ENCODE measurements at regions not wholly inside any gene's neighbourhood (a gene's known extent, or its start where the extent isn't known, plus 50 kb on each side); places are given as distances from the start of the nearest gene placed in this dataset.

DNA sequence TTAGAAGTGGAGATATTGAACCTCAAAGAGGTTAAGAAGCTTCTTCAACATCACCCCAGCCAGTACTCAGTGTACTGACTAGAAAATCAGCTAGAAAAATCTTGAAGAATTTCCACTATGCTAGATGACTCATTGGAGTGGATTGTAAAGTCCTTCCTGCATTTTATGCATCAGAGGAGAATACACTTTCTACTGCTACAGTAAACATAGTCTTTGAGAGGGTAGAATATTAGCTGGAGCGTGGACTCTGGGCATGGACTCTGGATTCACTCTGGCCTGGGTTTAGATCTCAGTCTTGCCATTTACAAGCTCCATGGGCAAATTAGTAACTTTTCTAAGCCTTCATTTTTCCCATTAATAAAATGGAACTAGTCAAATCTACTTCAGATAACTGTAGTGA, 215.9 kb downstream of the IRS1 start:
- TF ChIP-seq, protein P1, sequence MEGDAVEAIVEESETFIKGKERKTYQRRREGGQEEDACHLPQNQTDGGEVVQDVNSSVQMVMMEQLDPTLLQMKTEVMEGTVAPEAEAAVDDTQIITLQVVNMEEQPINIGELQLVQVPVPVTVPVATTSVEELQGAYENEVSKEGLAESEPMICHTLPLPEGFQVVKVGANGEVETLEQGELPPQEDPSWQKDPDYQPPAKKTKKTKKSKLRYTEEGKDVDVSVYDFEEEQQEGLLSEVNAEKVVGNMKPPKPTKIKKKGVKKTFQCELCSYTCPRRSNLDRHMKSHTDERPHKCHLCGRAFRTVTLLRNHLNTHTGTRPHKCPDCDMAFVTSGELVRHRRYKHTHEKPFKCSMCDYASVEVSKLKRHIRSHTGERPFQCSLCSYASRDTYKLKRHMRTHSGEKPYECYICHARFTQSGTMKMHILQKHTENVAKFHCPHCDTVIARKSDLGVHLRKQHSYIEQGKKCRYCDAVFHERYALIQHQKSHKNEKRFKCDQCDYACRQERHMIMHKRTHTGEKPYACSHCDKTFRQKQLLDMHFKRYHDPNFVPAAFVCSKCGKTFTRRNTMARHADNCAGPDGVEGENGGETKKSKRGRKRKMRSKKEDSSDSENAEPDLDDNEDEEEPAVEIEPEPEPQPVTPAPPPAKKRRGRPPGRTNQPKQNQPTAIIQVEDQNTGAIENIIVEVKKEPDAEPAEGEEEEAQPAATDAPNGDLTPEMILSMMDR (IDR thresholded peaks at IDR 0.05; ENCODE audit: extremely low read depth, insufficient read depth, missing control alignments) = no peak
- in situ Hi-C loops (cut with MboI; ENCODE audit: low pct_unique_long_range_greater_than_20kb, low sequenced_read_pairs, unreplicated experiment) = no loop called here
- no peak for DNase-seq (ENCODE audit: low spot score)

DNA sequence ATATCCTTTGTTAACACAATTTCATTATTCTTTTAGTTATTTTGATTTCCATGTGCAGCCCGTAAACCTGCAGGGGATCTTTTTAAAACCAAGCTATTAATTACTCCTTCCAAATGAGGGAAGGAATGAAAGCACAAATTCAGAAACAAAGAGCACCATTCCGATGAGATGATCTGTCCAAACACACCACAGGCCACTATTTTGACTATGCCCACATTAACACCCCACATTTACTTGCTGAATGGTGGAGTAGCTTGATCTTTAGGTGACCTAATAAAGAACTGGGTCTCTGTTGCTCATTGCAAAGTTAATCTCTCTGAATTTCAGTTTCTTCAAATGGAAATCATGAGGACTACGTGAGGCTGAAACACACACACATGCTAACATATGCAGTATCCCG, 218.0 kb downstream of the IRS1 start:
- TF ChIP-seq, protein P1 (IDR thresholded peaks at IDR 0.05; ENCODE audit: extremely low read depth, insufficient read depth, missing control alignments) = no peak
- in situ Hi-C loops (cut with MboI; ENCODE audit: low pct_unique_long_range_greater_than_20kb, low sequenced_read_pairs, unreplicated experiment) = no loop called here
- DNase-seq (ENCODE audit: low spot score) = no peak

DNA sequence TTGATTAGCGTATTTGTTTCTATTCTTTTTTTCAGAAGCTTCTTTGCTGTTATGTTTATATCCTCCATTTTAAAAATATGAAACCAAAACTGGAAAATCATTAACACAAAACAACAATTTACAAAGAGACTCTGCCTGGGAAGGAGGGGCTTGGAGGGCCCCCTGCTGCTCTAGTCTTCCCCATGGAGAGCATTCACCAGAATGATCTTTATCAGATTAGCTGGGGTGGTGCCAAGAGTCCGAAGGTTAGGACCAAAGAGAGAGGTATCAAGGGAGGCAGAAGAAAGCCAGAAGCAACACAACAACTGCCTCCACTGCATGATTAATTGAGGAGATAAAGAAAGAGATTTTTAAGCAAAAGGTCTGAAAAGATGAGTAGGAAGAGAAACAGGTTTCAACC, 218.6 kb downstream of the IRS1 start:
- in situ Hi-C loops (cut with MboI; ENCODE audit: low pct_unique_long_range_greater_than_20kb, low sequenced_read_pairs, unreplicated experiment) = no loop called here
- DNase-seq (ENCODE audit: low spot score) = no peak
- TF ChIP-seq, protein P1 (IDR thresholded peaks at IDR 0.05; ENCODE audit: extremely low read depth, insufficient read depth, missing control alignments) = no peak

DNA sequence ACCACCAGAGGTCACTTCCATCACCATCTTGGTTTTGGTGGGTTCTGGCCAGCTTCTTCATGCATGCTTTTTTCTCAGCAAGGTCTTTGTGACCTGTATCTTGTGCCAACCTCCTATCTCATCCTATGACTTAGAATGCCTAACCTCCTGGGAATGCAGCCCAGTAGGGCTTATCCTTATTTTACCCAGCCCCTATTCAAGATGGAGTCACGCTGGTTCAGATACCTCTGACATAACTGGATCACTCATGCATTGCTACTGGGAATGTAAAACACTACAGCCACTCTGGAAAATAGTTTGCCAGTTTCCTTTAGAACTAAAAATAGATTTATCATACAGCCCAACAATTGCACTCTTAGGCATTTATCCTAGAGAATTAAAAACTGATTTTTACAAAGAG, 219.2 kb downstream of the IRS1 start:
- TF ChIP-seq, protein P1 (IDR thresholded peaks at IDR 0.05; ENCODE audit: extremely low read depth, insufficient read depth, missing control alignments) = no peak
- DNase-seq (ENCODE audit: low spot score) = no peak

DNA sequence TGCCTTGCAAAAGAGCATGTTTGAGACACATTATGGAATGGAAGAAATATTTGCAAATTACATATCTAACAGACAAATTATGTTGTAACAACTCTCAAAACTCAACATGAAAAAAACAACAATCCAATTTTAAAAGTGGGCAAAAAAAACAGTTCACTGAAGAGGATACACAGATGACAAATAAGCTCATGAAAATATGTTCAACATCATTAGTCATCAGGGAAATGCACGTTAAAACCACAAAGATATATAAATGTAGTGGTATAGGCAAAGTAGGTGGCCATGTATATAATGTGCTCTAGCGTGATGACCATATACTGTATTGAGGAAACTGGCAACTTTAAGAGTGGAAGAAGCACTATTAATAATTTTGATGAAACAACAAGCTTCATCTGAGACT, 220.1 kb downstream of the IRS1 start:
- TF ChIP-seq, protein P1 (IDR thresholded peaks at IDR 0.05; ENCODE audit: extremely low read depth, insufficient read depth, missing control alignments) = no peak
- DNase-seq (ENCODE audit: low spot score) = no peak
- in situ Hi-C loops (cut with MboI; ENCODE audit: low pct_unique_long_range_greater_than_20kb, low sequenced_read_pairs, unreplicated experiment) = no loop called here

More for the DNA sequence above, 219.2 kb downstream of the IRS1 start:
- in situ Hi-C loops (cut with MboI; ENCODE audit: low pct_unique_long_range_greater_than_20kb, low sequenced_read_pairs, unreplicated experiment) = no loop called here

DNA sequence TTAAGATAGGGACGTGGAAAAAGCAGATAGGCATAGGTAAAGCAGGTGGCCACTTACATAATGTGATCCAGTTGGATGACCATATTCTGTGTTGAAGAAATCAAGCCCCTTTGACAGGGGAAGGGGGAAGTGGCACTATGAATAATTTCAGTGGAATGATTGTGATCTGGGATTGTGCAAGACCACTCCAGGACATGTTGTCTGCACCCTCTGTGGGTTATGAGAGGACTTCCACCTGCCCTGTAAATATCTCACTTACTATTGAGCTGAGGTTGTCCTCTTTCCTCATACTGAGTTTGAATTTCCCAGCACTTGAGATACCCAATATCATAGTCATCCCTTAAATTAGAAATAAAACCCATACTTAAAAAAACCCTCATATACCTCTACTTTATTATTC, 220.7 kb downstream of the IRS1 start:
- DNase-seq (ENCODE audit: low spot score) = no peak
- in situ Hi-C loops (cut with MboI; ENCODE audit: low pct_unique_long_range_greater_than_20kb, low sequenced_read_pairs, unreplicated experiment) = no loop called here
- TF ChIP-seq, protein P1 (IDR thresholded peaks at IDR 0.05; ENCODE audit: extremely low read depth, insufficient read depth, missing control alignments) = no peak

DNA sequence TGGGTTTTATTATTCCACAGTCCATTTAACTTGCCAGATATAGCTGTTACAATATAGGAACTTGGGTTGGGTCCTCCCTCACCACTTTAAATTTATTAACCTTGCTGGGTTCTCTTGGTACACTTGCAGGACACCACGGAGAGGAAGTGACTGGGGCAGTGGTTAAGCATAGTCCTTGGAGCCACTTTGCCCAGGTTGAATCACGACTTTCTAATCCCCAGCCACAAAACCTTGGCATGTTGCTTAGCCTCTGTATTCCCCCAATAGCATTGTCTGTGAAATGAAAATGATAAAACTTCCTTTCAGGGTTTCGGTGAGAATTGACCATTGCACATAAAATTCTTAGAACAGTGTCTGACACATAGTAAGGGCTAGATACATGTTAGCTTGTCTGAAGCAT, 221.2 kb downstream of the IRS1 start:
- in situ Hi-C loops (cut with MboI; ENCODE audit: low pct_unique_long_range_greater_than_20kb, low sequenced_read_pairs, unreplicated experiment) = no loop called here
- no peak for DNase-seq (ENCODE audit: low spot score)
- TF ChIP-seq, protein P1 (IDR thresholded peaks at IDR 0.05; ENCODE audit: extremely low read depth, insufficient read depth, missing control alignments) = no peak
